ENCODE measurements at regions not wholly inside any gene's neighbourhood (a gene's known extent, or its start where the extent isn't known, plus 50 kb on each side); places are given as distances from the start of the nearest gene placed in this dataset.

GRCh38 chr10:129366450-129366849, 100.6 kb upstream of the MGMT start:
- in situ Hi-C loops (cut with MboI; ENCODE audit: low sequenced_read_pairs, unreplicated experiment), result no loop called here
- TF ChIP-seq CTCF (IDR thresholded peaks at IDR 0.05; ENCODE audit: borderline replicate concordance, control extremely low read depth, extremely low read depth, insufficient read depth, missing control alignments), result no peak
- no peak for DNase-seq (ENCODE audit: low spot score)

- TF ChIP-seq CTCF (IDR thresholded peaks at IDR 0.05; ENCODE audit: borderline replicate concordance, control extremely low read depth, extremely low read depth, insufficient read depth, missing control alignments), result no peak
- no peak for DNase-seq (ENCODE audit: low spot score)
- in situ Hi-C loops (cut with MboI; ENCODE audit: low sequenced_read_pairs, unreplicated experiment), result no loop called here
Measured at GRCh38 chr10:129369566-129369965, 97.5 kb upstream of the MGMT start.

GRCh38 chr10:129371541-129371940, 95.5 kb upstream of the MGMT start:
- TF ChIP-seq CTCF (IDR thresholded peaks at IDR 0.05; ENCODE audit: borderline replicate concordance, control extremely low read depth, extremely low read depth, insufficient read depth, missing control alignments), result no peak
- DNase-seq (ENCODE audit: low spot score), result no peak
- in situ Hi-C loops (cut with MboI; ENCODE audit: low sequenced_read_pairs, unreplicated experiment), result no loop called here

- no peak for DNase-seq (ENCODE audit: low spot score)
- no peak for TF ChIP-seq CTCF (IDR thresholded peaks at IDR 0.05; ENCODE audit: borderline replicate concordance, control extremely low read depth, extremely low read depth, insufficient read depth, missing control alignments)
- in situ Hi-C loops (cut with MboI; ENCODE audit: low sequenced_read_pairs, unreplicated experiment), result no loop called here
Measured at GRCh38 chr10:129372172-129372571, 94.9 kb upstream of the MGMT start.

GRCh38 chr10:129373231-129373630, 93.8 kb upstream of the MGMT start:
- DNase-seq (ENCODE audit: low spot score), result no peak
- TF ChIP-seq CTCF (IDR thresholded peaks at IDR 0.05; ENCODE audit: borderline replicate concordance, control extremely low read depth, extremely low read depth, insufficient read depth, missing control alignments), result no peak
- in situ Hi-C loops (cut with MboI; ENCODE audit: low sequenced_read_pairs, unreplicated experiment), result no loop called here

- no peak for DNase-seq (ENCODE audit: low spot score)
- no peak for TF ChIP-seq CTCF (IDR thresholded peaks at IDR 0.05; ENCODE audit: borderline replicate concordance, control extremely low read depth, extremely low read depth, insufficient read depth, missing control alignments)
- in situ Hi-C loops (cut with MboI; ENCODE audit: low sequenced_read_pairs, unreplicated experiment), result no loop called here
Measured at GRCh38 chr10:129373718-129374117, 93.3 kb upstream of the MGMT start.

GRCh38 chr10:129375171-129375570, 91.9 kb upstream of the MGMT start:
- DNase-seq (ENCODE audit: low spot score), result no peak
- in situ Hi-C loops (cut with MboI; ENCODE audit: low sequenced_read_pairs, unreplicated experiment), result no loop called here
- TF ChIP-seq CTCF (IDR thresholded peaks at IDR 0.05; ENCODE audit: borderline replicate concordance, control extremely low read depth, extremely low read depth, insufficient read depth, missing control alignments), result no peak
